ENCODE measurements at regions not wholly inside any gene's neighbourhood (a gene's known extent, or its start where the extent isn't known, plus 50 kb on each side); places are given as distances from the start of the nearest gene placed in this dataset.

DNA sequence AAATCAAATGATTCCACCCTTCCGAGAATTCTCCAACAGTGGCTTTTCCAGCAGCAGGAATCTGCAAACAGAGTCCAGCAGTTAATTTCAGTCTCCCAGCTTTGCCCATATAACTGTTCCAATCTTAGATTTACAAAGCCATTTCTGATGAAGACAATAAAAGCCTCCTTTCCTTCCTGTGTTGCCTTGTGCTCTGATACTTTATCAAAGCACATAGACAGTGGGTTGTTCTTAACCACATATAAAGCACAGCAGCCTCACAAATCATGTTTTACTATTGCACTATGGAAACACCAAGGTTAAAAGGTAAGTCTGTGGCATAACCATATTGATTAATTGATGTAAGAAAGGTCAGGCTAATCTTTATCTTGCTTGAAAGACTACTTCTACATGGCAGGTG lies 89.8 kb upstream of the MMADHC start:
- TF ChIP-seq, protein P1, sequence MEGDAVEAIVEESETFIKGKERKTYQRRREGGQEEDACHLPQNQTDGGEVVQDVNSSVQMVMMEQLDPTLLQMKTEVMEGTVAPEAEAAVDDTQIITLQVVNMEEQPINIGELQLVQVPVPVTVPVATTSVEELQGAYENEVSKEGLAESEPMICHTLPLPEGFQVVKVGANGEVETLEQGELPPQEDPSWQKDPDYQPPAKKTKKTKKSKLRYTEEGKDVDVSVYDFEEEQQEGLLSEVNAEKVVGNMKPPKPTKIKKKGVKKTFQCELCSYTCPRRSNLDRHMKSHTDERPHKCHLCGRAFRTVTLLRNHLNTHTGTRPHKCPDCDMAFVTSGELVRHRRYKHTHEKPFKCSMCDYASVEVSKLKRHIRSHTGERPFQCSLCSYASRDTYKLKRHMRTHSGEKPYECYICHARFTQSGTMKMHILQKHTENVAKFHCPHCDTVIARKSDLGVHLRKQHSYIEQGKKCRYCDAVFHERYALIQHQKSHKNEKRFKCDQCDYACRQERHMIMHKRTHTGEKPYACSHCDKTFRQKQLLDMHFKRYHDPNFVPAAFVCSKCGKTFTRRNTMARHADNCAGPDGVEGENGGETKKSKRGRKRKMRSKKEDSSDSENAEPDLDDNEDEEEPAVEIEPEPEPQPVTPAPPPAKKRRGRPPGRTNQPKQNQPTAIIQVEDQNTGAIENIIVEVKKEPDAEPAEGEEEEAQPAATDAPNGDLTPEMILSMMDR (IDR thresholded peaks at IDR 0.05 in 2 of 3, conservative IDR thresholded peaks at IDR 0.05 in 1 of 3; ENCODE audit: insufficient read depth in 2 of 3, low read depth in 1 of 3, low read length in 3 of 3) = no peak
- no peak for TF ChIP-seq TRIM24 (IDR thresholded peaks at IDR 0.05)
- no peak for TF ChIP-seq YY1 (IDR thresholded peaks at IDR 0.05; ENCODE audit: borderline replicate concordance in 1 of 3, control insufficient read depth in 1 of 3, extremely low read depth in 1 of 3, insufficient read depth in 3 of 3, insufficient read length in 1 of 3, insufficient replicate concordance in 2 of 3, low read depth in 1 of 3, low read length in 2 of 3)
- TF ChIP-seq ZNF121 (CRISPR knock-in tag; conservative IDR thresholded peaks at IDR 0.05) = no peak
- TF ChIP-seq NR1H2 (CRISPR knock-in tag; IDR thresholded peaks at IDR 0.05) = no peak
- TF ChIP-seq JUN (IDR thresholded peaks at IDR 0.05; ENCODE audit: borderline replicate concordance, low read depth, low read length) = no peak
- TF ChIP-seq JUN (CRISPR knock-in tag; IDR thresholded peaks at IDR 0.05; ENCODE audit: borderline replicate concordance) = no peak
- no peak for TF ChIP-seq HDAC3 (IDR thresholded peaks at IDR 0.05; ENCODE audit: borderline replicate concordance, partially characterized antibody)
- no peak for TF ChIP-seq TAF7 (tag; IDR thresholded peaks at IDR 0.05)
- TF ChIP-seq ERF (CRISPR knock-in tag; IDR thresholded peaks at IDR 0.05) = no peak
- no peak for TF ChIP-seq RNF2 (IDR thresholded peaks at IDR 0.05)

All from K562 (cell line).